ENCODE measurements at regions not wholly inside any gene's neighbourhood (a gene's known extent, or its start where the extent isn't known, plus 50 kb on each side); places are given as distances from the start of the nearest gene placed in this dataset.

GRCh38 chr11:80783561-80783960 lies 1342.7 kb upstream of the TENM4 start:
- Histone ChIP-seq H3K79me2 (ENCODE audit: insufficient read depth, low read length) (no peaks in the 10 kb centered on the region), H3K9me3 (ENCODE audit: low read length) (no peaks in the 10 kb centered on the region), H4K20me1 (ENCODE audit: insufficient read depth, low read length) (no peaks in the 10 kb centered on the region), H3K27me3 (ENCODE audit: insufficient read depth, low read length) (no peaks in the 10 kb centered on the region), H3K27ac (ENCODE audit: low read depth, low read length, poor library complexity, severe bottlenecking) (no peak overlapping the region), H3K4me3 (ENCODE audit: low read depth, low read length, poor library complexity, severe bottlenecking) (no peak overlapping the region), H3K9me2 (ENCODE audit: low read depth, low read length) (no peaks in the 10 kb centered on the region), H3K36me3 (ENCODE audit: insufficient read depth, low read length) (no peaks in the 10 kb centered on the region), H3K4me1 (ENCODE audit: insufficient read depth, low read length, severe bottlenecking) (no peaks in the 10 kb centered on the region), H2AFZ (ENCODE audit: low read length) (no peak overlapping the region), H3K4me2 (ENCODE audit: low read length) (no peak overlapping the region), H3K9ac (ENCODE audit: low read length) (no peak overlapping the region), H3F3A (ENCODE audit: insufficient read depth, low read length) (no peaks in the 10 kb centered on the region)
- TF ChIP-seq CTCF (IDR thresholded peaks at IDR 0.05; ENCODE audit: low read length) (no peak), EZH2 (IDR thresholded peaks at IDR 0.05; ENCODE audit: borderline replicate concordance, low read length) (no peak)

- no peaks in the 10 kb centered on the region for H4K20me1 ChIP-seq (ENCODE audit: insufficient read depth, low read length)
- no peak overlapping the region for H2AFZ ChIP-seq (ENCODE audit: low read length)
- H3K36me3 ChIP-seq (ENCODE audit: insufficient read depth, low read length): no peaks in the 10 kb centered on the region
- H3K27me3 ChIP-seq (ENCODE audit: insufficient read depth, low read length): no peaks in the 10 kb centered on the region
- H3K4me3 ChIP-seq (ENCODE audit: low read depth, low read length, poor library complexity, severe bottlenecking): no peak overlapping the region
- H3K9me2 ChIP-seq (ENCODE audit: low read depth, low read length): no peaks in the 10 kb centered on the region
- H3K4me1 ChIP-seq (ENCODE audit: insufficient read depth, low read length, severe bottlenecking): no peaks in the 10 kb centered on the region
- H3K9me3 ChIP-seq (ENCODE audit: low read length): no peaks in the 10 kb centered on the region
- no peak for TF ChIP-seq CTCF (IDR thresholded peaks at IDR 0.05; ENCODE audit: low read length)
- TF ChIP-seq EZH2 (IDR thresholded peaks at IDR 0.05; ENCODE audit: borderline replicate concordance, low read length): no peak
- H3K27ac ChIP-seq (ENCODE audit: low read depth, low read length, poor library complexity, severe bottlenecking): no peak overlapping the region
- H3K4me2 ChIP-seq (ENCODE audit: low read length): no peak overlapping the region
- H3K79me2 ChIP-seq (ENCODE audit: insufficient read depth, low read length): no peaks in the 10 kb centered on the region
- H3K9ac ChIP-seq (ENCODE audit: low read length): no peak overlapping the region
- no peaks in the 10 kb centered on the region for H3F3A ChIP-seq (ENCODE audit: insufficient read depth, low read length)
Measured at GRCh38 chr11:80782135-80782885, 1341.5 kb upstream of the TENM4 start.

GRCh38 chr11:80779905-80780605 lies 1339.2 kb upstream of the TENM4 start:
- Histone ChIP-seq H4K20me1 (ENCODE audit: insufficient read depth, low read length) (no peaks in the 10 kb centered on the region), H3K9me3 (ENCODE audit: low read length) (no peaks in the 10 kb centered on the region), H3F3A (ENCODE audit: insufficient read depth, low read length) (no peaks in the 10 kb centered on the region), H2AFZ (ENCODE audit: low read length) (no peak overlapping the region), H3K4me2 (ENCODE audit: low read length) (no peak overlapping the region), H3K4me1 (ENCODE audit: insufficient read depth, low read length, severe bottlenecking) (no peaks in the 10 kb centered on the region), H3K9me2 (ENCODE audit: low read depth, low read length) (no peaks in the 10 kb centered on the region), H3K36me3 (ENCODE audit: insufficient read depth, low read length) (no peaks in the 10 kb centered on the region), H3K9ac (ENCODE audit: low read length) (no peak overlapping the region), H3K79me2 (ENCODE audit: insufficient read depth, low read length) (no peaks in the 10 kb centered on the region), H3K27ac (ENCODE audit: low read depth, low read length, poor library complexity, severe bottlenecking) (no peak overlapping the region), H3K4me3 (ENCODE audit: low read depth, low read length, poor library complexity, severe bottlenecking) (no peak overlapping the region), H3K27me3 (ENCODE audit: insufficient read depth, low read length) (no peaks in the 10 kb centered on the region)
- TF ChIP-seq CTCF (IDR thresholded peaks at IDR 0.05; ENCODE audit: low read length) (no peak), EZH2 (IDR thresholded peaks at IDR 0.05; ENCODE audit: borderline replicate concordance, low read length) (no peak)

All from OCI-LY1 (cell line).